LHCN-M2 (cell line): ENCODE measurements at regions not wholly inside any gene's neighbourhood (a gene's known extent, or its start where the extent isn't known, plus 50 kb on each side); places are given as distances from the start of the nearest gene placed in this dataset.
A peak's percentile ranks its signal among the peaks of the same experiment; 100 is the strongest.

Experiments
- DNase-seq: peaks from one replicate; pipeline ENCODE4 v3.0.0-alpha.2; 2012; ENCODE audit warnings: low read depth

GRCh38 chr6:1547785-1548184, 61.9 kb upstream of the FOXC1 start:
- no peak for DNase-seq

- DNase-seq, result no peak
Measured at GRCh38 chr6:1551249-1551648, 58.5 kb upstream of the FOXC1 start.

GRCh38 chr6:1552296-1552761, 57.4 kb upstream of the FOXC1 start:
- peak; percentile 61 for DNase-seq

GRCh38 chr6:1553562-1554083, 56.1 kb upstream of the FOXC1 start:
- DNase-seq, result peak; percentile 26

- DNase-seq, result no peak
Measured at GRCh38 chr6:1554141-1554475, 55.6 kb upstream of the FOXC1 start.

GRCh38 chr6:1554476-1555310, 55.0 kb upstream of the FOXC1 start:
- peak; percentile 58 for DNase-seq

GRCh38 chr6:1558388-1558787, 51.3 kb upstream of the FOXC1 start:
- peak; percentile 21 for DNase-seq
